GM12892 (cell line): ENCODE measurements at regions not wholly inside any gene's neighbourhood (a gene's known extent, or its start where the extent isn't known, plus 50 kb on each side); places are given as distances from the start of the nearest gene placed in this dataset.

Experiments
- DNase-seq: peaks from one replicate; pipeline ENCODE4 v3.0.0; 2011; ENCODE audit not compliant: insufficient read length
- FAIRE-seq: peaks from 2 replicates; lab custom pipeline; 2011; peaks lifted over from hg19 to GRCh38; lab: Jason Lieb, UNC
- POLR2A ChIP-seq: IDR thresholded peaks from 2 replicates; pipeline ENCODE4 v1.6.1; 2011; ENCODE audit warnings: low read depth, low read length, control low read depth
- POLR2AphosphoS5 ChIP-seq: IDR thresholded peaks from 2 replicates; pipeline ENCODE4 v1.6.1; 2011; ENCODE audit warnings: low read depth, low read length, control low read depth
- TAF1 ChIP-seq: IDR thresholded peaks from 2 replicates; pipeline ENCODE4 v1.6.1; 2011; ENCODE audit warnings: low read depth, mild to moderate bottlenecking, control low read depth, low read length, borderline replicate concordance

DNA sequence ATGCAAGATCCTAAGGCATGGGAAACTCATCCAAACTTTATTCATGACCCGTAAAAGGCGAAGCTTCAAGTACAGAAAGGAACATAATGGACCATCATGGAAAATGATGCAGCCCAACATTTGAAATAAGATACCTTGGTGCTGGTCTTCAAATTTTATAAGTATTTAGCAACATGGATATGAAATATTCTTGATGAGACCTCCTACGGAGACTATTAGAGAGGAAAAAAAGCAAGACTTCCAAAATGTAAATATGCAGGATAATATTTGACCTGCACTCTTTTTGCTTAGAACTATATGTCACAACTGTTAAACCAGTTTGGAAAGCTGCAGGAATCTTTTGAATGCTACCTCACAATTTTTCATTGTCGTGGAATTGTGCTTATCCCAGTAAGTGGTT is 168.8 kb upstream of the ARID2 start:
- FAIRE-seq (no peak), DNase-seq (no peak)
- no peak for TF ChIP-seq POLR2AphosphoS5
- TF ChIP-seq POLR2A = no peak
- TF ChIP-seq TAF1 = no peak

GRCh38 chr12:45561488-45561887 is 168.0 kb upstream of the ARID2 start:
- TF ChIP-seq TAF1 (no peak), POLR2A (no peak), POLR2AphosphoS5 (no peak)
- no peak for FAIRE-seq
- DNase-seq = no peak

- FAIRE-seq (no peak), DNase-seq (no peak)
- TF ChIP-seq TAF1 = no peak
- TF ChIP-seq POLR2A = no peak
- TF ChIP-seq POLR2AphosphoS5 = no peak
Measured at GRCh38 chr12:45565590-45565989, 163.9 kb upstream of the ARID2 start.

DNA sequence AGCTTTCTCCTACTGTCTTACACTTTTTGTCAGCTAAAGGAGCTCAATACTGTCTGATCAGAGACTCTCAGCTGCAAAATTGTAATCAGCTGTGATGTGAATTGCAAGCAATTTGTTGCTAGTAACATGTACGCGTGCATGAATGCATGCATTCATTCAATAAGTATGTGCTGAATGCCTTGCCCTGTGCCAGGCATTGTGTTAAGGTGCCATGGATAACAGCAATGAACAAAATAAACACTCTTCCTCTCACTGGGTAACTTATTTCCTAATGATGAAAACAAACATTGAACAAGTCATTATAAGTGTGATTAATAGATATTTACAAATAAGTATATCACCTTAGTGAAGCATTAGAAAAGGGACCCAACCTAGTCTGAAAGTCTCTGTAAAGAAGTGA is 163.2 kb upstream of the ARID2 start:
- no peak for FAIRE-seq
- DNase-seq = no peak
- no peak for TF ChIP-seq POLR2AphosphoS5
- no peak for TF ChIP-seq TAF1
- no peak for TF ChIP-seq POLR2A

GRCh38 chr12:45568808-45569207 is 160.7 kb upstream of the ARID2 start:
- no peak for DNase-seq
- no peak for TF ChIP-seq POLR2A
- TF ChIP-seq TAF1 = no peak
- TF ChIP-seq POLR2AphosphoS5 = no peak
- no peak for FAIRE-seq

DNA sequence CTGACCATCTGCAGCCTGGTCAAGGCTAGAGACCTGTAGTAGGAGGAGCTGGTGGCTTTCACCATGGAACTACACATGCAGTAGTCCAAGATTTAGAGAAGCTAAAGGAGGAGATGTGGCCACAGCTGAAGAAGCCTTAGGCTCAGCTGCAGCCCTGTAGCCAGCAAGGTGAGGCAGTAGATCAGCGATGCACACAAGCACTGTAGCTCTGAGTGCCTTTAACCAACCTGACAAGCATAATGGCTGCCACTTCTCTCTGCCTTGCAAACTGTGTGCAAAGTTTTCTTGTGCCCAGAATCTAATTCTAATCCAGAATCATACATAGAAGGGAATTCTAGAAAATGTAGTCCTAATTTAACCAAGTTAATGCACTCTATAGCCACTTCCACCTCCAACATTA is 159.0 kb upstream of the ARID2 start:
- FAIRE-seq = no peak
- no peak for DNase-seq
- TF ChIP-seq TAF1 (no peak), POLR2AphosphoS5 (no peak), POLR2A (no peak)

GRCh38 chr12:45572114-45572513 is 157.4 kb upstream of the ARID2 start:
- FAIRE-seq (no peak), DNase-seq (no peak)
- TF ChIP-seq POLR2A (no peak), POLR2AphosphoS5 (no peak), TAF1 (no peak)

DNA sequence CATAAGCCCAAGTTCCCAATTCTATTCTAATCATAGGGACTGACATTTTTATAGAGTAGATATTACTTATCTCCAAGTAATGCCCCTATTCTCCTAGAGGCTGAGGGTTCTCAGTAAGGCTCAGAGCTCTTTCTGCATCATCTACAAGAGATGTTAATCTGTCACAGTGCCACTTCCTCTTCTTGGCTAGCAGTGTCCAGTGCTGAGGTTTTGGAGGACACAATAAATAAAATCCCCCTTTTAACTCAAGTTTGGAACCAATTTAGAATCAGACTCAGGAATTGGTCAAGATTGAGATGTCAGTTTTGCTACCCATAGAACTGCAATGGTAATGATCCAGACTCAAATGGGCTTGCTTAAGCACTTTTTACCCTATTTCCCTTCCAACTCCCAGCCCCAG is 154.1 kb upstream of the ARID2 start:
- DNase-seq = no peak
- TF ChIP-seq POLR2A (no peak), POLR2AphosphoS5 (no peak), TAF1 (no peak)
- peak; percentile 90 for FAIRE-seq

DNA sequence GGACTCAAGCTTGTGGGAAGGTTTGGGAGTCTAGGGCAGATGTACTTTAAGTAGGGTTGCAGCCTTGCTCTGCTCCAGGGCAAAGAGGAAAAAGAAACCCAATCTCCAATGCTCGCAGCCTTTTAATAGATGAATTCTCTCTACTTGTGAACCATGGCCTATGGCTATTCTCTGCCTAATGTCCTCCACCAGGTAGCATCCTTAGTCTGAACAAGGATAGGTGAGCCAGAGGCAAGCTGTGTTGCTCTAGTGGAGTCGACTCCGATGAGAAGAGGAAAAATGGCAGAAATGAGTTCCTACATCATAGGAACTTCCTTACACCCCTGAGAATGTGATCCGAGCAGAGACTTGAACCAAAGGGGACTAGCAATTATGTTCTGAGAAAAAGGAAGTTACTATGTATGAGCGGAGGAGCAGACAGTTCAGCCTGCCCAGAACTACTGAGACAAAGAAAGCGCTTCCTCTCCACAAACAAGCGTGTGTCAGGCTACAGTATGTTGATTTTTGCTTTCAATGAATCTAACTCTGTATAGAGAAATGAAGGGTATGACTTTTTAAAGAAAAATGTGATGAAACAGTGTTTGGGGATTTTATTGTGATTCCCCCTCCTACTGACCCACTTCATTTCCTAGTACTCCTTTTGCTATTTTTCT is 153.6 kb upstream of the ARID2 start:
- peak; percentile 5 for DNase-seq
- no peak for TF ChIP-seq TAF1
- TF ChIP-seq POLR2AphosphoS5 = no peak
- TF ChIP-seq POLR2A = no peak
- no peak for FAIRE-seq

DNA sequence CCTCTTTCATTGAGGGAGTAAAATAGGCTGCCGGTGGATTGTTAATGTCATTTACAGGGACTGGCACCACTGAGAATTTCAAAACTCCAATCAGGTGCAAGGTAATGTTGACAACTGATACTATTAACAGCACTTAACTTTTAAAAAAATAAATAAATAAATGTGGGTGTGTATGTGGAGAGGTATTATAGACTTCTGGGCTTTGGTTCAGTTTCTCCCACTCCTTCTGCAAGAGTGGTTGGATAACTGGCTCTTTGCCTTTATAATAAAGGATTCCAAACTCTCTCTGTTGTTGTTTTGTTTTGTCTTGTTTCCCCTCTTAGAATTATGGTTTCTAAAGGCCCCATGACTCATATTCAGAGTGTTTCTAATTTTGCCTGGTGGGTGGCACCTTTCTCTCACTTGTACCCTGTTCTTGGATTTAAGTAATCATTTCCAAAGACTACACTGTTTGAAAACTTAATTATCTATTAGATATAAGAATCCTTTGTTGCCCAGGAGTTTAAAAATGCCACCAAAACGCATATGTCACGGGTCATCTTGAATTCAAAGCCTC is 151.6 kb upstream of the ARID2 start:
- no peak for TF ChIP-seq POLR2AphosphoS5
- DNase-seq = no peak
- FAIRE-seq = no peak

DNA sequence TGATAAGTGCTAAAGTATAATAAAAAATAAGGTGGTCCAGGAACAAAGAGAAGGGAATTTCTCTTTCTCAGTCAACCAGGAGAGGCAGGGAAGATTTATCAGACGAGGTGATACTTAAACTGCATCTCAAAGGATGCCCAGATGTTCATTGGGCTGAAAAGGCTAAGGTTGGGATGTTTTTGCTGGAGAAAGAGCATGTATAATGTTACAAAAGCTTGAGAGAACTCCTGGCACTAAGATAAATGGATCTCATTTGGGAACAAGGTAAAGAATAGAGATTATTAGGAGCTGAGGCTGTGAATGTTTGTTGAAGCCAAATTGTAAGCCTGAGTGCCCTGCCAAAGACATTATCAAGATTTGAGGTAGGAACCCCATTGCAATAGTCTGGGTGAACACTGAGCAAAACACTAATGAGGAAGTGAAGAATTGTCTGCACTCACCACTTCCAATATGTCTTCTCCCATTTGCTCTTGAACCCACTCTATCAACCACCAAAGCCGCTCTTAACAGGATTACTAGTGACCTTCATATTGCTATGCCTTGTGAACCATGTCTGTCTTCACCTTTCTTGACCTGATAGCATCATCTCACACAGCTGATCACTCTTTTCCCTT is 149.0 kb upstream of the ARID2 start:
- TF ChIP-seq TAF1 (no peak), POLR2A (no peak), POLR2AphosphoS5 (no peak)
- DNase-seq = no peak
- no peak for FAIRE-seq

GRCh38 chr12:45581112-45581511 is 148.4 kb upstream of the ARID2 start:
- TF ChIP-seq TAF1 (no peak), POLR2AphosphoS5 (no peak), POLR2A (no peak)
- FAIRE-seq (no peak), DNase-seq (no peak)
